SIG-M5 (cell line): ENCODE measurements at regions not wholly inside any gene's neighbourhood (a gene's known extent, or its start where the extent isn't known, plus 50 kb on each side); places are given as distances from the start of the nearest gene placed in this dataset.
"Not testable (repeated sequence)": the region's sequence is repeated elsewhere in the genome, so short reads cannot be mapped to it uniquely, and the experiment has no call there.

Experiments used
- DNase-seq: peaks from one replicate; lab custom pipeline; 2025; lab: John Stamatoyannopoulos, UW

GRCh38 chr11:38582151-38582550, 1984.1 kb upstream of the RAG2 start:
- no peak for DNase-seq

- no peak for DNase-seq
Observed at GRCh38 chr11:38577769-38578168, 1979.7 kb upstream of the RAG2 start.

DNA sequence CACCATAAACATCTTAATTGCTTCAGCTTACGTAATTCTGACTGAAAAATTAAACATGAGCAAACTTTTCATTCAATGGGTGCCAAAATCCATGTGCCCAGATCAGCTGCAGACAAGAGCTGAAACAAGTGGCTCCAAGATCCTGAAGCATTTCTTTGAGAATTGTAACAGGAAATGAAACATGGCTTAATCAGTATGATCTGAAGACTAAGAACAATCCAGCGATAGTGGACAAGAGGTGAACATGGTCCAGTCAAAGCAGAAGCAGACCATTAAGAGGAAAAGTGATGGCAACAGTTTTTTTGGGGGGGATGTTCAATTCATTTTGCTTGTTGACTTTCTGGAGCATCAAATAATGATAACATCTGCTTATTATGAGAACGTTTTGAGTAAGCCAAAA, 1964.5 kb upstream of the RAG2 start:
- no peak for DNase-seq

GRCh38 chr11:38553148-38553547, 1955.1 kb upstream of the RAG2 start:
- no peak for DNase-seq

- no peak for DNase-seq
Observed at GRCh38 chr11:38547462-38547861, 1949.4 kb upstream of the RAG2 start.

GRCh38 chr11:38543986-38544385, 1946.0 kb upstream of the RAG2 start:
- no peak for DNase-seq

- no peak for DNase-seq
Observed at GRCh38 chr11:38543311-38543710, 1945.3 kb upstream of the RAG2 start.

GRCh38 chr11:38538866-38539680, 1941.0 kb upstream of the RAG2 start:
- DNase-seq = no peak

DNA sequence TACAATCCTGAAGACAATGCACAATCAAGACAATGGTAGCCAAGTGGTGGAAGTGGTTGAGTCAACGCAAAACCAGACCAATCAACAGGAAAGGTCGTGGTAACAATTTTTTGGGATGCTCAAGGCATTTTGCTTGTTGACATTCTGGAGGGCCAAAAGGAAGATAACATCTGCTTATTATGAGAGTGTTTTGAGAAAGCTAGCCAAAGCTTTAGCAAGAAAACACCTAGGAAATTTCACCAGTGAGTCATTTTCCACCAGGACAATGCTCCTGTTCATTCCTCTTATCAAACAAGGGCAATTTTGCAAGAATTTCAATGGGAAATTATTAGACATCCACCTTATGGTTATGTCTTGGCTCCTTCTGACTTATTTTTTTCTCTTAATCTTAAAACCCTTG, 1932.2 kb upstream of the RAG2 start:
- no peak for DNase-seq

GRCh38 chr11:38524945-38525344, 1926.9 kb upstream of the RAG2 start:
- no peak for DNase-seq

DNA sequence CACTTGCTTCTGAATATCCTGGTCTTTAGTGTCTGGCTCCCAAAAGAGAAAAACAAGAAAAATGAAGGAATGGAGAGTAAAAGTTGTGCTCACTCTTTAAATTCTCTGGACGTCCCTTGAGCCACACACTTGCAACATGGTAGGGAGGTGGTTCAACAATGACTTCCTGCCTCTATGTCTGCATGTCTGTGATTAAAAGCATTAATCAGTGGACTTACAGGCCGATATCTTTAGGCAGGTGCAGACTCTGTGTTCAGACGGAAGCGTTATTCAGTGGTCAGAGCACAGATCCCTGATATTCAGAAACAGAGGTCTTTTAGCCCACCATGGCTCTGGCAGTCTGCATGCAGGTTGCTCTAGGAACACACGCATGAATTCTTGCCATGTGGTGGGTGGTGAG, 1920.0 kb upstream of the RAG2 start:
- no peak for DNase-seq

GRCh38 chr11:38512830-38513229, 1914.8 kb upstream of the RAG2 start:
- not testable (repeated sequence) for DNase-seq

DNA sequence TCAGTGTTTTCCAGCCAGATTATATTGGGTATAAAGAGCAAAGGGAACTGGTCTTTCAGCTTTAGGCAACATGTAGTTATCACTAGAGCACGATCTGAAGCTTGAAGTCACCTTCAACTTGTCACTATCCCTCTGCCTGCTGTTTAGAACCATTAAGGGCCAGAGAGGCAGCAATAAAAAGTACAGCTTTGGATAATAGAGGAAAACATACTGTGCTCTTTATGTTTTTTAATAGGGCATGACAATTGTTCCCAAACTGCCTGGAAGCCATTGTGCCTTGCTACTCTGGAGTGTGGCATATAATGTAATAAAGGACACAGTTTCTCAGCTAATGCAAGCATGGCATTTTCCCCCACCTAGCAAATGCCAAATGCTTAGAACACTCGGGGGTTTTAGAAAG, 1912.0 kb upstream of the RAG2 start:
- no peak for DNase-seq

DNA sequence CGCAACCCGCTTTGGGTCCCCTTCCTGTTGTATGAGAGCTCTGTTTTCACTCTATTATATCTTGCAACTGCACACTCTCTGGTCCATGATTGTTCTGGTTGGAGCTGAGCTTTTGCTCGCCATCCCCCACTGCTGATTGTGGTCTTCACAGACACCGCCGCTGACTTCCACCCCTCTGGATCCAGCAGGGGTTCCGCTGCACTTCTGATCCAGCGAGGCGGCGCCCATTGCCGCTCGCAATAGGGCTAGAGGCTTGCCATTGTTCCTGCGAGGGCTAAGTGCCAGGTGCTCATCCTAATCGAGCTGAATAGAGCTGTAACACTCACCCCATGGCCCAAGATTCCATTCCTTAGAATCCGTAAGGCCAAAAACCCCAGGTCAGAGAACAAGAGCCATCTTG, 1905.8 kb upstream of the RAG2 start:
- no peak for DNase-seq

GRCh38 chr11:38498721-38499120, 1900.7 kb upstream of the RAG2 start:
- DNase-seq = no peak

DNA sequence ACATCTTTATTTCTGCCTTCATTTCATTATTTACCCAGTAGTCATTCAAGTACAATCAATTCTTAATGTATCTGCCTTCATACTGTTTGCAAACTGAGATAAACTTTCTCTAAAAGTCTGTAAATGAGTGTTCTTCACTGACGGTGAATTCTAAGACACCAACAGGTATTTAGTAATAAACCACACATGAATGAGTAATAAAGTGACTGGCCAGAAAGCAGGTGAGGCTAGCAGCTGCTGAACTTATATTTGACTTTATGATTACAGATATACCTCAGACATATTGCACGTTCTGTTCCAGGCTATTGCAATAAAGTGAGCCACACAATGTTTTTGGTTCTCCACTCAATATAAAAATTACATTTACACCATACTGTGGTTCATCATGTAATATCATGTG, 1894.0 kb upstream of the RAG2 start:
- DNase-seq = no peak

- DNase-seq = no peak
Observed at GRCh38 chr11:38481391-38481790, 1883.4 kb upstream of the RAG2 start.

GRCh38 chr11:38476808-38477575, 1879.0 kb upstream of the RAG2 start:
- no peak for DNase-seq

GRCh38 chr11:38461751-38462150, 1863.7 kb upstream of the RAG2 start:
- no peak for DNase-seq

DNA sequence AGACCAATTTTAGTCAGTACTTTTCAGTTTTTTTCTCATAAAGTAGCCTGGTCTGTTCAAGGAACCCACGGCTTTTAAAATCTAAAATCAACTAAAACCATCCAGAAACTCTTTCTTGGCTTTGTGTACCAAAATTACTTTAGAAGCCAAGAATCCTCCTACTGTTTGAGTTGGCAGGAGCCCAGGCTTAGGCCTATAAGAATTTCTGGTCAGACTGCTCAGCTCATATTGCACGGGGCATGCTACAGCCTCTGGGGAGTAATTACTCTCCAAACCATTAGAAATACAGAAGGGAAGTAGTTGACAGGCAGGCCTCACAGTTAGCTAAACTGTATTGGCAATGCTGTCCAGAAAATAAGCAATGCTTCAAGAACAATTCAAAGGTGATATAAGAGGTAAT, 1862.9 kb upstream of the RAG2 start:
- no peak for DNase-seq

GRCh38 chr11:38460429-38460828, 1862.4 kb upstream of the RAG2 start:
- no peak for DNase-seq

DNA sequence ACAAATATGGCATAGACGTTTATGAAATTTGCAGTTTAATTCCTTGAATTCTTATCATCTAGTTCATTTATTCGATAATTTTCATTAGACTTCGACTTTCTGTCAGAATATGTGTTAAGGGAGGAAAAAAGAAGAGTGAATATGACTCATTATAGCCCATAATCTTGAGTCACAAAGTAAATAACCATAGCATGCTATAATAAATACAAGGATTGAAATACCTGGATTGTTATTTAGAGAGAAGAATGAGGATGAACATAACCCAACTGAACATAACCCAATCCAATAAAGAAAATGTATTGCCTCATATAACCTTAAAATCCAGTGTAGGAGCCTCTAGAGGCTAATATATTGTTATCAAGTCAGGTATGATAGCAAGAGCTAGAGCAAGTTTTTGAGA, 1858.3 kb upstream of the RAG2 start:
- DNase-seq = no peak

DNA sequence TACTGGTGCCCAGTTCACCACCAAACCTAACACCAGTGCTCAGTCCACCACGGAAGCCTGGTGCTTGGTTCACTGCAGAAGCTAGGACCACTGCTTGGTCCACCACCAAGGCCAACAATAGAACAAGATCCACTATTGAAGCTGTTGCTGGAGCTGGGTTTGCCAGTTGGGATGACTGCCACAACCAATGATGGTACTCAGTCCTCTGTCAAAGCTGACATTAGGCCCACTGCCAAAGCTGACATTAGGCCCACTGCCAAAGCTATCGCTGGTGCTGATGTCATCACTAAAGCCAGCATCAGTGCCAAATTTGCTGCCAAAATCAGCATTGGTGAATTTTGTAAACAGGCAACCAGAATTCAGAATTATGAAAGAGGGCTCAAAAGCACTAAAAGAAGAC, 1850.2 kb upstream of the RAG2 start:
- DNase-seq = no peak

- no peak for DNase-seq
Observed at GRCh38 chr11:38446336-38446735, 1848.3 kb upstream of the RAG2 start.
